Epithelial cell of proximal tubule (primary cell): ENCODE measurements at regions not wholly inside any gene's neighbourhood (a gene's known extent, or its start where the extent isn't known, plus 50 kb on each side); places are given as distances from the start of the nearest gene placed in this dataset.

Source experiments
- DNase-seq: peaks from one replicate; pipeline ENCODE4 v3.0.0-alpha.2; 2011; ENCODE audit warnings: low read depth
- H3K4me3 ChIP-seq: 2 replicates; pipeline ENCODE4 v1.5.1; 2011; ENCODE audit warnings: low read depth, mild to moderate bottlenecking, low read length
- CTCF ChIP-seq: conservative IDR thresholded peaks from 2 replicates; pipeline ENCODE4 v1.5.1; 2012; ENCODE audit warnings: low read depth, mild to moderate bottlenecking, low read length

DNA sequence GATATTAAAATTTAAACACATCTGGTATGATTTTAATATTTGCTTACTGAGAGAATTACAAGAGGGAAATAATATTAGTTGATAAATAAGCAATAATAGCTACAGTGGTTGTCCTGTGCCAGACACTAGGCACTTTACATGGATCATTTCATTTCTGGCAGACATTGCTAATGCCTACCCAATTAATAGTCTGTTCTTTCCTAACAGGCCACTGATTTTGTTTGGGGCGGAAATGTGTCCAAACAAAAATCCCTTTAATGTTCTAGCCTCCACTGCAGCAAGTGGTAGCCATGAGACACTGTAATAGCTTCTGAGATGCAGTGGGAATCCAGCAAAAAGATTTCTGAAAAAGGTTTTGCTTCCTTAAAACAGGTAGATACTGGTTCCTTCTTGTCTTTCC lies 527.4 kb downstream of the CSNK1G3 start:
- TF ChIP-seq CTCF: no peak
- DNase-seq: no peak
- no peak overlapping the region for H3K4me3 ChIP-seq

DNA sequence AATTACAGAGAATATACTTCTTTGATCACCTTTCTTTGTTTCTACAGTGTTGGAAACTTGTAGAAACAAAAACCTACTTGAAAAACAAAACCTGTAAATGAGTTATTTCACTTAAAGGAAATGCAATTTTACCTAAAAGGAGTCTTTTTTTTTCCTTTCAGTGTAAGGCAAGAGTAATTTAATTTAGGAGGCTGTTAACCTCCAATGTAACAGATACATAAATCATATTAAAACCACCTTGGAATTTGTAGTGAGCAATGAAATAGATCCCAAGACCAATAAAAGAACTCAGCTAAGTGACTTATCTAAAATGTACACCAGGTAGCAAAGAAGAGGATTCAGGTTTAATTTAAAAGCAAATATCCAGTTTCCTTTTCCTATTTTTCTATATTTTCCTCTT lies 524.8 kb downstream of the CSNK1G3 start:
- no peak overlapping the region for H3K4me3 ChIP-seq
- TF ChIP-seq CTCF: no peak
- DNase-seq: no peak

GRCh38 chr5:124034963-124035362 lies 523.0 kb downstream of the CSNK1G3 start:
- TF ChIP-seq CTCF: no peak
- H3K4me3 ChIP-seq: no peak overlapping the region
- no peak for DNase-seq

- DNase-seq: no peak
- no peak for TF ChIP-seq CTCF
- no peak overlapping the region for H3K4me3 ChIP-seq
These were observed 522.2 kb downstream of the CSNK1G3 start for GRCh38 chr5:124034083-124034700.

GRCh38 chr5:124030043-124030491 lies 518.1 kb downstream of the CSNK1G3 start:
- no peak for DNase-seq
- no peak for TF ChIP-seq CTCF
- H3K4me3 ChIP-seq: no peak overlapping the region

DNA sequence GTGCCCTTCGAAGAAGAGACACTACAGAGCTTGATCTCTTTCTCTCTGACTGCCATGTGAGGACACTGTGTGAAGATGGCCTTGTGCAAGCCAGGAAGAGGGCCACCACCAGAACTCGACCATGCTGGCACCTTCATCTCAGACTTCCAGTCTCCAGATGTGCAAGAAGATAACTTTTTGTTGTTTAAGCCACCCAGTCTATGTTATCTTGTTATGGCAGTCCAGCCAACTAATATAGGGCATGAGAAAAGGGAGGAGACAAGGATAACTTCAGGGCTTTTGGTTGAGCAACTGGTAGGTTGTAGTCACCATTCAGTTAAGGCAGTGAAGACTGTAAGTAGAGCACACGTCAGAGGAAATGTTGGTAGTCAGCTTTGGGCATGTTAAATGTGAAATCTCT lies 515.5 kb downstream of the CSNK1G3 start:
- no peak for TF ChIP-seq CTCF
- DNase-seq: no peak
- H3K4me3 ChIP-seq: no peak overlapping the region

DNA sequence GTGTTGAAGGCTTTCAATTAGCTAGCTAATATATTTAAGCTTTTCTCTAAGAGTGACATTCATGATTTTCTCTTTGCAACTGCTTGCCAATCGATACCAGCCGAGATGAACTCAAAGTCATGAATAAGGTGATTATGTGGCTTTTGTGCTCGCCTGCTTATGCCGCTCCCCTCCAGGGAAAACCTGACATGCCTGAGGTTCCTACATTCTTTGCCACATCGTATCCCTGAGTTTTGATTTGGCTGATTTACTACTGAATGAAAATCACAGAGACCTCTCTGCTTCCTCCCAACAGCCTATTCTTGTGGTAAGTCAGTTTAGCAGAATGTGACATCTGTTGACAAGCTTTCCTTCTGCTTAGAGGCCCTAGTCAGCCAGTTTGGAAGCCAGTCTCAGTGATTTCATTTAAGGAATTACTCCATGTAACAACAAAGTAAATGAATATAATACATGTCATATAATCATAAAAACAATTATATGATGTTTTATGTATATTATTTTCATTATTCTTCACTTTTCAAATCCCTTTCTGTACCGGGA lies 513.4 kb downstream of the CSNK1G3 start:
- TF ChIP-seq CTCF: no peak
- no peak overlapping the region for H3K4me3 ChIP-seq
- no peak for DNase-seq
